ENCODE measurements at regions not wholly inside any gene's neighbourhood (a gene's known extent, or its start where the extent isn't known, plus 50 kb on each side); places are given as distances from the start of the nearest gene placed in this dataset.

- TF ChIP-seq EZH2 (IDR thresholded peaks at IDR 0.05; ENCODE audit: low read length, unreplicated experiment) (no peak), EZH2phosphoT487 (IDR thresholded peaks at IDR 0.05; ENCODE audit: borderline replicate concordance, low read length) (no peak)
- TF ChIP-seq, protein P1, sequence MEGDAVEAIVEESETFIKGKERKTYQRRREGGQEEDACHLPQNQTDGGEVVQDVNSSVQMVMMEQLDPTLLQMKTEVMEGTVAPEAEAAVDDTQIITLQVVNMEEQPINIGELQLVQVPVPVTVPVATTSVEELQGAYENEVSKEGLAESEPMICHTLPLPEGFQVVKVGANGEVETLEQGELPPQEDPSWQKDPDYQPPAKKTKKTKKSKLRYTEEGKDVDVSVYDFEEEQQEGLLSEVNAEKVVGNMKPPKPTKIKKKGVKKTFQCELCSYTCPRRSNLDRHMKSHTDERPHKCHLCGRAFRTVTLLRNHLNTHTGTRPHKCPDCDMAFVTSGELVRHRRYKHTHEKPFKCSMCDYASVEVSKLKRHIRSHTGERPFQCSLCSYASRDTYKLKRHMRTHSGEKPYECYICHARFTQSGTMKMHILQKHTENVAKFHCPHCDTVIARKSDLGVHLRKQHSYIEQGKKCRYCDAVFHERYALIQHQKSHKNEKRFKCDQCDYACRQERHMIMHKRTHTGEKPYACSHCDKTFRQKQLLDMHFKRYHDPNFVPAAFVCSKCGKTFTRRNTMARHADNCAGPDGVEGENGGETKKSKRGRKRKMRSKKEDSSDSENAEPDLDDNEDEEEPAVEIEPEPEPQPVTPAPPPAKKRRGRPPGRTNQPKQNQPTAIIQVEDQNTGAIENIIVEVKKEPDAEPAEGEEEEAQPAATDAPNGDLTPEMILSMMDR (conservative IDR thresholded peaks at IDR 0.05; ENCODE audit: low read depth, low read length) = no peak
These were observed 165.3 kb upstream of the TBL1XR1 start for GRCh38 chr3:177362626-177363025.

All from PC-3 (cell line).